Cardiac fibroblast (primary cell): ENCODE measurements at regions not wholly inside any gene's neighbourhood (a gene's known extent, or its start where the extent isn't known, plus 50 kb on each side); places are given as distances from the start of the nearest gene placed in this dataset.

Source experiments
- DNase-seq, 2 donors: peaks; one replicate each; pipeline versions ENCODE4 v3.0.0 to v3.0.0-alpha.2; 2010; ENCODE audit warnings: low read depth in 2 of 2
- H3K4me3 ChIP-seq, 2 donors: replicated peaks in 1 of 2; 1 replicate in 1 of 2; 2 replicates in 1 of 2; pipeline ENCODE4 v1.5.1; 2011; ENCODE audit warnings: low read depth in 2 of 2, low read length in 2 of 2, mild to moderate bottlenecking in 2 of 2, moderate library complexity in 1 of 2
- CTCF ChIP-seq: IDR thresholded peaks from one replicate; pipeline ENCODE4 v1.5.1; 2011; ENCODE audit warnings: low read depth, mild to moderate bottlenecking, low read length, inconsistent platforms

- peak; percentile 4 to 32 for DNase-seq
- TF ChIP-seq CTCF, result no peak
- no peak overlapping the region for H3K4me3 ChIP-seq
Observed at GRCh38 chr10:2938869-2939268, 128.5 kb upstream of the PFKP start.

GRCh38 chr10:2936816-2937215, 130.5 kb upstream of the PFKP start:
- no peak for DNase-seq
- TF ChIP-seq CTCF, result no peak
- H3K4me3 ChIP-seq, result no peak overlapping the region

GRCh38 chr10:2935647-2936386, 131.5 kb upstream of the PFKP start:
- no peak overlapping the region for H3K4me3 ChIP-seq
- TF ChIP-seq CTCF, result no peak
- DNase-seq, result no peak

GRCh38 chr10:2933924-2934323, 133.4 kb upstream of the PFKP start:
- no peak for DNase-seq
- TF ChIP-seq CTCF, result no peak
- no peak overlapping the region for H3K4me3 ChIP-seq

- no peak overlapping the region for H3K4me3 ChIP-seq
- DNase-seq, result no peak
- TF ChIP-seq CTCF, result no peak
Observed at GRCh38 chr10:2933519-2933918, 133.8 kb upstream of the PFKP start.

GRCh38 chr10:2933071-2933470, 134.3 kb upstream of the PFKP start:
- no peak for DNase-seq
- TF ChIP-seq CTCF, result no peak
- no peak overlapping the region for H3K4me3 ChIP-seq
